ENCODE measurements at regions not wholly inside any gene's neighbourhood (a gene's known extent, or its start where the extent isn't known, plus 50 kb on each side); places are given as distances from the start of the nearest gene placed in this dataset.
A peak's percentile ranks its signal among the peaks of the same experiment; 100 is the strongest.
"Not testable (repeated sequence)": the region's sequence is repeated elsewhere in the genome, so short reads cannot be mapped to it uniquely, and the experiment has no call there.

DNA sequence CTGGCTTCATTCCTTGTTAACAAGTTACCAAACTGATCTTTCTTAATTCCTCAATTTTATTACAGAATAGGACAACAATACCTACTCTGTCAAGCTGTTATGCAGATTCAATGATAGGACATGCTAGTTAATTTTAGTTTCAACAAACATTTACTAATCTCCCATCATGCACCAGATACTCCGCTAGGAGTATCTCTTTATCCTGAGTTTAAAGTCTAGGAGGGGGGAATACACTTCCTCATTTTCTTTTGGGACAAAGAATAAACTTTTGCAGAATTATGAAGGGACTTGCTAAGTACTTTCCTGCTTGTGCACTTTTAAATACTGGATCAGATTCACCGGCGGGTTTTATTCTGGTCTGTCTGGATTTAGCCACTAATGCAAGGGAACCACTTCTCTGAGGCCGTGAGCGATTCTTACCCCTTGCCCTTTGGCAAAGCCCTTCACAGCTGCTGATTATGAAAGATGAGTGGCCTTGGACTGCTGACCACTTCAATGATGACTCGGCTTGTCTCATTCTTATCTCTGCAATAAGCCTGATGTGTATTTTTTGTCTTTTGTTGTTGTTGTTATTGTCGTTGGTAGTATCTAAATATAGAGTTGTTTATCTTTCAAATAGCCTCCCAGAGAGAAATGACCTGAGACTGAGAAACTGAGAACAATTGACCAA lies 73.9 kb downstream of the RMI1 start:
- DNase-seq = no peak

DNA sequence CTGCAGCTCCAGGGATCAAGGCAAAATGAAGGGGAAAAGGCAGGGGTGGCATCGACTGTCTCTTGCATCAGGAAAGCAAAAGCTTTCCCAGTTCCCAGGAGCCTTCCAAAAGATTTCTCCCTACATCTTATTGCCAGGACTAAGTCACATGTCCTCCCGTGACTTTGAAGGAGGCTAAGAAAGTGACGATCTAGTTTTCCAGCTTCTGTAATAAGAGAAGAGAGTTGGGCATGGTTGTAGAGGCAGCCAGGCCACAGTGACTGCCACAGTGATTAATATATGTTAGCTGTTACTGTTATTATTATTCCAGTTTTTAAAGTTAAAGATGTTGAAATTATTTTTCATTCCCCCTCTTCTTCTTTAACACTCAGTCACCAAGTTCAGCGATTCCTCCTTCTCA lies 77.1 kb downstream of the RMI1 start:
- DNase-seq = no peak

DNA sequence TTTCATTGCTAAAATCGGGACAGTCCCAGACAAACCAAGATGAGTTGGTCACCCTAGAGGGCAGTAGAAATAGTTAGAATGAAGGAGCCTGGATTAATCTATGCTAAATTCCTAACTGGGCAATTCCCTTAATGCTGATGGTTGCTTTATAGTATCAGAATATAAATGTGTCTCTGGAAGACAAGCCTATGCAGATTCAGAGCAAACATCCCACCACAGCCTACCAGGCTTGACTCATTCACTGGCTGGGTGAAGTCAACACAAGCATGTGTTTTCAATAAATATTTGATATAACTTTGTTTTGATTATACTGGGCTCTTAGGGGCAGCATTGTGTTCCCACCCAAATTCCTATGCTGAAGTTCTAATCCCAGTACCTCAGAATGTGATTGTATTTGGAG lies 79.3 kb downstream of the RMI1 start:
- DNase-seq = no peak

DNA sequence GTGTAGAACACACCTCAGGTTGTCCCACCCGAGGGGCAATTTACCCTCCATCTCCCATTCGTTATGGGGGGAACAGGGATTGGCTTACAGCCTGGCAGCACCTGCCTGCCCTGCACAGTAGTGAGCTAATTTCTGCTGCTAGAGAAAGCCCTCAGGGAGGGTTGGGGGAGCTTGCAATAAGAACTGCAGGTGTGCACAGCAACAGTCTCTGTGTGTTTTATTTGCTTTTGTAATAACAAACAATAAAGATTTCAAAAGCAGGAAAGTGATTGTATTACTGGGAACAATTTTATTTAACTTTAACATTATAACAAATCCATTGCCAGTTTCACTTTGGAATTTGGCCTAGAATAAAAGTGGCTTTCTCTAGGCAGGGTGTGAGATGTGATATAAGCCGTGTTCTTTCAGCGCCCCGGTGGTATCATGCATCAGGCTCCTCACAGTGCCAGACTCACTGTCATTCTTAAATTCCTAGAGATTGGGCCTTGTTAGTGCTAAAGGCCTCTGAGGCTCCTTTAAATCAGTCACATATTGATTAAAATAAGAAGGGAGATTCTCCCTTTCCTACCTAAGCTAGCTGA lies 81.1 kb downstream of the RMI1 start:
- DNase-seq = no peak

DNA sequence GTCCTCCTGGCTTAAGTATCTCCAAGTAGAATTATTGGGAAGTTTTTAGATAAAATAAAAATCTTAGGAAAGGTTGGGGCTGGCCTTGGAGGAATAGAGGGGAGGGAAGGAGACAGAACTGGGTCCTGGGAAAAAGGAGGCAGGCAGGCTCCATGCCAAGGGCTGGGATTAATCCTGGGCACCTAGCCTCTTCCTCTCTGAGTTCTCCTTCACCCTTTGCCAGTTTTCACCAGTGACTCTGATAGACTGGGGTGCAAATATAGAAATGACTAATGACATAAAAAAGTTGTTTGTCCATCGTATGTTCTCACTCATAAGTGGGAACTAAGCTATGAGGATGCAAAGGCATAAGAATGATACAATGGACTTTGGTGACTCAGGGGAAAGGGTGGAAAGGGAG lies 81.9 kb downstream of the RMI1 start:
- no peak for DNase-seq

DNA sequence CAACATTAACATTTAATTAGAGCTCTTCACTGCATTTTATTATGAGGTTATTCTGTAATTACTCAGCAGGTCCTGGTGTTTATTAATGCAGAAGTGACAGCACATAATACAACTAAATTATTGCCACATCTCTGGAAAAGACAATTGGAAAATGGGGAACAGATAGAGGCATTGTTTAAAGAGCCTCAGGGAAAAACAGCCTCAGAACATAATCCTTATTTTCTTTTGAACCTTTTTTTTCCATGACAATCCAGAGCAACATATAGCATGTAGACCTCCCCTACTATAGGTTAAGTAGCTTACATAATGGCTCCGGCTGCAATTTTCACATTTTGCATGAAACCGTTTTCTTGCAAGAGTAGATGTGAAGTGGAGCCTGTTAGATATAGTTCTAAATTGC lies 87.2 kb downstream of the RMI1 start:
- DNase-seq = no peak

DNA sequence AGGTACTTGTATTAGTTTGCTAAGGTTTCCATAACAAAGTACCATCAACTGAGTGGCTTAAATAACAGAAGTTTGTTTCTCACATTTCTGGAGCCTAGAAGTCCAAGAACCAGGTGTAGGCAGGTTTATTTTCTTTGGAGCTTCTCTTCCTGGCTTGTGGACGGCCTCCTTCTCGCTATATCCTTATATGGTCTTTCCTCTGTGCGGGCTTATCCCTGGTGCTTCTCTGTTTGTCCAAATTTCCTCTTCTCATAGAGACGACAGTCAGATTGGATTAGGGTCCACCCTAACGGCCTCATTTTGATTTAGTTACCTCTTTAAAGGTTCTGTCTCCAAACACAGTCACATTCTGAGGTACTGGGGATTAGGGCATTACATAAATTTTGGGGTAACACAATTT lies 88.3 kb downstream of the RMI1 start:
- no peak for DNase-seq

DNA sequence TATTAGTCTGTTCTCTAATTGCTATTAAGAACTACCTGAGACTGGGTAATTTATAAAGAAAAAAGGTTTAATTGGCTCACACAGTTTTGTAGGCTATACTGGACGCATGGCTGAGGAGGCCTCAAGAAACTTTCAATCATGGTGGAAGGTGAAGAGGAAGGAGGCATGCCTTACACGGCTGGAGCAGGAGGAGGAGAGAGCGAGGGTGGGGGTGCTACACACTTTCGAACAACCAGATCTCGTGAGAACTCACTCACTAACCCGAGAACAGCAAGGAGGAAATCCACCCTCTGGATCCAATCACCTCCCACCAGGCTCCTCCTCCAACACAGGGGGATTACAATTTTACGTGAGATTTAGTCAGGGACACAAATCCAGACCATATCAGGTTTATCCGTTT lies 90.0 kb downstream of the RMI1 start:
- no peak for DNase-seq

DNA sequence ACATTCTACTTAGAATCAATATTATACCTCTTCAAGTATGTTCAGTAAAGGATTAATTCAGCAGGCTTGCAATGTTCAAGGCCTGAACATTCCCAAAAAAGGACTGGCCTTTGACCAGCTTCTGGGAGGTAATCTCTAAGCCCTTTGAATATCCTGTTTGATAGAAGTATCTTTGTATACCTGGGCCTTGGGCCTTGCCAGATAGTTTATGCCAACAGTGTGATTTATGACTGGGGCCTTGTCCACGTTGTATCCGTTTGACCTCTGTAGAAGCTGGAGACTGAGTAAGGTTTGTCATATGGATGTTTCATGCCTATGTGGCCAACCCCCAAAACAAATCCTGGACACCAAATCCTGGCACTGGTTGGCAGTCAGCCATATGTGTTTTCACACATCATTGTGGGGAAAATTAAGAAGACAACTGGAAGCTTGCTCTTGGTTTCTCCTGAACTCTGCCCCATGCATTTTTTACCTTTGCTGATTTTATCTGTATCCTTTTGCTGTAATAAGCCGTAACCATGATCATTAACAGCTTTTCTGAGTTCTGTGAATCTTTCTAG lies 92.1 kb downstream of the RMI1 start:
- DNase-seq = no peak

DNA sequence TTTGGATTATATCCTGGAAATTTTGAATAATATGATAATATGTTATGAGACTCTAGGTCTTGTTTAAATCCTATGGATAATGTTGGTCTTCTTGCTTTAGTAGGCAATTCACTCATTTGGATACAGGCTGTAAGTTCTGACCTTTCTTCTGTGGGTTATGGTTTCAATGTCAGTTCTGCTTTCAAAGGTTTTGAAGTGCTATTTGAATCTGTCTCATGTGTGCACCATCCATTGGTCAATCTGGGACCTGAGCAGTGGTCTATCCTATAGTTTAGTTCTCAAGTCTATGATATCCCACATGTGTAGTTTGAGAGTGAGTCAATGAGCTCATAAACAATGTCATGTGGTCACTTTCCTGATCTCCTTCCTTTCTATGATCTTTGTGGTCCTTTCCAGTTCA lies 94.4 kb downstream of the RMI1 start:
- DNase-seq = no peak

DNA sequence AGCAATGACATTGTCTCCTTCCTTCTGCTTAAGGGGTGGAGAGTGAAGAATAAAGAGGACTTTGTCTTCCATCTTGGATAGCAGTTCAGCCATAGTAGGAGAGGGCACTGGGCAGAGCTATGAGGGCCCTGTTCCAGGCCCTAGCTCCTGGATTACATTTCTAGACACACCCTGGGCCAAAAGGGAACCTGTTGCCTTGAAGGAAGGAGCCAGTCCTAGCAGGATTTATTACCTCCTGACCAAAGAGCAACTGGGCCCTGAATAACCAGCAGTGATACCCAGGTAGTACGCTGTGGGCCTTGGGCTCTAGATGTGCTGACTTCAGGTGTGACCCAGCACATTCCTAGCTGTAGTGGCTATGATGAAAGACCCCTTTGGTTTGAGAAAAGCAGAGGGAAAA lies 95.8 kb downstream of the RMI1 start:
- no peak for DNase-seq

DNA sequence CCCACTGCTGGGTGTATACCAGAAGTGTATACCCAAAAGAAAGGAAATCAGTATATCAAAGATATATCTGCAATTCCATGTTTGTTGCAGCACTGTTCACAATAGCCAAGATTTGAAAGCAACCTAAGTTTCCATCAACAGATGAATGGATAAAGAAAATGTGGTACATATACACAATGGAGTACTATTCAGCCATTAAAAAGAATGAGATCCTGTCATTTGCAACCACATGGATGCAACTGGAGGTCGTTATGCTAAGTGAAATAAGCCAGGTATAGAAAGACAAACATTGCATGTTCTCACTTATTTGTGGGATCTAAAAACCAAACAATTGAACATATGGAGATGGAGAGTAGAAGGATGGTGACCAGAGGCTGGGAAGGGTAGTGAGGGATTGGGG lies 97.2 kb downstream of the RMI1 start:
- DNase-seq = not testable (repeated sequence)

DNA sequence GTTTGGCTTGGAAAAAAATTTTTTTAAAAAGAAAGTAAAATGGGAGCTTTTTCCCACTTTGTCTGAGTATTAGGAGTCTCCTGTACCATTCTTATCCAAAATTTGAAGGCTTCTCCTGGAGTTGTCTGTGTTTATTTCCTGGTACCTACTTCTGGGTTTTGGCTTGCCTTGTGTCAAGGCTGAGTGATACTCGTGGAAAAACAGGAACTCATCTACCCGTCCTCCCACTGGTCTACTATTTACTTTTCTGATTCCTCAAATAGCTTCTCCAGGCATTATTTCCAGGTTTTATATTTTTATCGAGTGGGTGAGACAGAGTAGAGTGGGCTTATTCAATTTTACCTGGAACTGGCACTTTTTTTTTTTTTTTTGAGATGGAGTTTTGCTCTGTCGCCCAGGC lies 99.4 kb downstream of the RMI1 start:
- DNase-seq = no peak

DNA sequence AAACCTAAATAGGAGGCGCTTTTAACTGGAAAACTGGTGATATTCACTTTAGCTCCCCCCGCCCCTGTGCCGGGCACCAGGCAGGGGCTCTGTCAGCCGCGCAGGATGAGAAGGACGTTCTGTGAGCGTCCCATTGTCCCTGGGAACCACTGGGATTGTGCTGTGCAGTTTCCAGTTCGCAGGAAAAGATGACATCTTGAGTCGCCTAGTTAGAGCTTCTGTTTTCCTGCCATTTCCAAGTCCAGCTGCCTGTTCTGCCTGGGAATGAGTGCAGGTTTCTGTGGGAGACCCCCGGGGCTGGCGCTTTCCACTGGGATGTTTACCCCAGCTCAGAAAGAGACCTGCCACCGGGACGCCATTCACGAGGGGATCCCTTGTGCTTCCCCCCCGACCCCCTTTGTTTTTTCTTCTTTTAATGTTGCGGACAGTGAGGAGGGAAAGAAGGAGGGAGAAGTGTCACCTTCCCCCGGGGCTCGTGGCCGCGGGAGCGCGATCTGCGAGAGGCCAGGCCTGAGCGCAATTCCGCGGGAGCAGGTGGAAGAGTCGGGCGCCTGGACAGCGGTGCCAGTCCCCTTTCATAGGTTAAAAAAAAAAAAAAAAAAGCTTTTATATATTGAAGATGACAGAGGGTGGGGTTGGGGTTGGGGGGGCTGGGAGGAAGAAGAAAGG lies 121.5 kb downstream of the RMI1 start:
- DNase-seq = no peak

DNA sequence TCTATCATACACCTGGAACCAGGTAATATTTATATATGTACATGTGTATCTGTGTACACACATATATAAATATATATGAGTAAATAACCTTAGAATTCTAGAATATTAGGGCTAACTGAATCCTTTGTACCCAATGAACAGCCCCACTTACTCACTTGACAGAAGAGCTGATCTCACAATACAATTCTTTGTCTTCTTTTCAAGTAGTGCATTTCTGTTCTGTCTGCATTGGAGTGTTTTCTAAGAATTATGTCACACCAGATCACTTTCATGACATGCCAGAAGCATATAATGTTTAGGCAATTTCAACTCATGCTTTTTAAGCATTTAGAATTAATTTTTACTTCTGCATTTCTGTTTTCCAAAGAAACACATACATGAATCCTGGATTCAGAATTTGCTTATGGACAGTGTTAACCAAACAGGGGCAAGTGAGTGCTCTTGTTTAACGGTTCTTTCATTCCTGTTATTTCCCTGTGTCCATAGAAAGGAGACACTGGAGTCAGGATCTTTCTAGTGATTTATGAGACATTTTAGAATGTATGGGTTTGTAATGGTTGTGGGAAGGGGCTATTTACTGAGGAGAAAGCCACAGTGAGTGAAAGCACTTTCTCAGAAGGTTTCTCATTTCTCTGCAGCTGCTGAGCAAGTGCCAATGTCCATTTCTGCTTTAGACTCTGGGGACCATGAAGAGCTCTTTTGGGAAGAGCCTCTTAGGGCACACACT lies 123.2 kb downstream of the RMI1 start:
- DNase-seq = no peak

DNA sequence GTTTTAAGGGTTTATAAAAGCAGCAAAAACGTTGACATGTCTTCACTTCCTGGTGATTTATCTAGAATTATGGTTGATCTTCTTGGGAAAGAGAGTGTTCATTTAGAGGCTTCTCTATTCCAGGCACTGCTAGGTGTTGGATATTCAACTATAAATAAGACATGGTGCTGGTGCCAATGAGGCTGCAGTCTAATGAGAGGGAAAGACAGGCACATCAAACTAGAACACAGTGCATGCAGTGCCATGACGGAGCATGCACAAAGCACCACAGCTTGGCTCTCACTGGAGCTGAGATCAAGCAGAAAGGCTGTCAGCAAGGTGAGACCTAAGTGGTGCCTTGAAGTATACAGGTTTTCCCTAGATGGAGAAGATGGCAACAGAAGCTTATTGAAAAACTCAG lies 126.5 kb downstream of the RMI1 start:
- no peak for DNase-seq

DNA sequence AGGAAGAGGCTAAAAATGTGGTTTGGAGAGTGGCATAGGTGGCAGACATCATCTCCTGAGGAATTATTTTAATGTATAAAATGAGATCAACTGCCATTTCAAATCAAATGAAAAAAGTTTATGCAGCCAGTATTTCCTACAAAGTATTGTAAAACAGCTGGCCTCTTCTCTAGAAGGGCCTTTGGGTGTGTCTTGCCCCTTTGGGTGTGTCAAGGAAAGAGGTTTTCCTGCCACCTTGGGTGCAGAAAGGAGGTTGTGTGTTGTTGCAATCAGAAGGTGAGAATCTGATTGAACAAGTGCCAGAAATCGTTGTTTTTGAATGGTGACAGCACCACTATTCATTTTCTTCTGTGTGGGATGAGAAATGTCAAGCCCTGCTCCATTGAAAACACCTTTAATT lies 127.4 kb downstream of the RMI1 start:
- no peak for DNase-seq

DNA sequence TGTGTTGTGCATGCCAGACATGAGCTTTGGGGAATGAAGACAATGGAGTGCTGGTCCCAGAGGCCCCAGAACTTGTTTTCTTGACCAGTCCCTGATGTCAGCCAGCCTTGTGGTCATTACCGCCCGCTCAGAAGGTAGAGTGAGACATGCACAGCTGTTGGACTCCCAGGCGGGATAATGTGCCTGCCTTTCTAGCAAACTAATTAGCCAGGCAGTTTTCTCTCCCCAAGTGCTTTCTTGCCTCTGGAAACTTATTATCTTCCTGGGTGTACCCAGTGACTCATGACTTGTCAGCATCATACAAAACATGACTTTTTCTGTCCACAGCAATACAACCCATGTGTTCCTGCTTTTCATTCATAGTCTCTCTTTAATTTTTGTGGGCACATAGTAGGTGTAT lies 131.1 kb downstream of the RMI1 start:
- peak; percentile 13 for DNase-seq

DNA sequence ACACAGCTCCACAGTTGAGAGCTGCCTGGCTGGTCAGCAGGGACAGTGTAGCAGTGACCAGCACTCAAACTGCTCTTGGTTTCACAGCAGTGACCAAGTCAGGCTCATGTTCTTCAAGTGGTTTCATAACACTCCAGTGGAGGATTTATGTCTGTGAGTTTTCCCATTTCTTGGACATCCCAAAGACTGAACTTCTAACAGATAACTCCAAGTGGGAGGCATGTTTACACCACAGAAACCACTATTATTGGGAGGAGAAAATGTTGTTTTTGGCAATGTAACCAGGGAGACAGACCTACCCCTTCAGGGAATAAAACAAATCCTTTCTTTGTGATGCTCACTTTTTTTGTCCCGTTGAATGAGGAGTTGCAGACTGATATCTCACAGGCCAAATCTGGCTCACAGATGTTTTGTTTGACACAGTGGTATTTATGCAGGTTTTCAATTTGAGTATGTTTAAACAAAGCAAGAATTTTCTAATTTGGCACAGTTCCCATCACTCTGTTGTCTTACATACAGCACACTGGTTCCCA lies 141.5 kb downstream of the RMI1 start:
- DNase-seq = peak; percentile 27

DNA sequence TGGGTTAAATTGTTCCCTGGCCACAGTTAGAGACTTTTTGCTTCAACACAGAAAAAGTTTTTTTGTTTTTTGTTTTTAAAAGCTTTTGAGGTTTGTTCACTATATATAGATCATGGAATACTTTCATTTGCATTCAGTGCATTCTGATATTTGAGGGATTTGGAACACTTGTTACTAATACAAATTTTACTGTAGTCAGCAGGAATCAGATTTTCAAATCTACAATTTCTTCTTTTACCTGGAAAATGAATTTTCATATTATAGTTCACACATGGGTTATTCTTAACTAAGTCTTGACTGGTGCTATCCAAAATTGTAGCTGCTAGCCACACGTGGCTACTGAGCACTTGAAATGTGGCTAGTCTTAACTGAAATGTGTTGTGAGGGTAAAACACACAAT lies 142.0 kb downstream of the RMI1 start:
- DNase-seq = no peak

DNA sequence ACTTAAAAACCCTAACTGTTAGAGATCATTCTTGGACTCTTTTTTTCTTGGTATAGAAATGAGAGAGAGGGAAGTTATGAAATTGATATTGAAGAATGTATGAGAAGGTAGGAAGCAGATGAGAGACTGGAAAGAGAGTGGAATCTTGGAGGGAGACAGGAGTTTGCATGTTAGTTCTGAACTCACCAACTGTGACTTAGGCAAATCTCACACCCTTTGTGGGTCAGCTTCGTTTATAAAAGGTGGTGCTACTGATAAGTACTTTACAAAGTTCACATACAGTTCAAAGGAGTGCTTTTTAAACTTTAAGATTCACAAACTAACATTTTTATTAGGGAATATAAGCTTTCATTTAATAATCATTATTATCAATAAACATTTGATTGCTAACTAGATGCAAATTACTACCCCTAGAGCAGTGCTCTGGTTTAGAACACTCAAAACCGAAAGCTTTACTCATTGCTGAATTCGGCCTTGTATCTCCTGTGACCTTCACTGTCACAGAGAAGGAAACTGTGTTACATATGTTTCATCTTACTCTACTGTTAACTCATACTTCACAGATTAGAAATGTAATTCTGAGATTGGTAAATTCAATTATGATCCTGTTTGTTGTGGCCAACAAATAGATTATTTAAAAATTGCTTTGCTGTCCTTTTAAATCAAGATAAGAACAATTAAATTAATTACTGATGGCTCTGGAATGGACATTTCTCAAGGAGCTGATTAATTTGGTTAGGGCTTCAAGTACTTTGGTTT lies 143.2 kb downstream of the RMI1 start:
- no peak for DNase-seq

DNA sequence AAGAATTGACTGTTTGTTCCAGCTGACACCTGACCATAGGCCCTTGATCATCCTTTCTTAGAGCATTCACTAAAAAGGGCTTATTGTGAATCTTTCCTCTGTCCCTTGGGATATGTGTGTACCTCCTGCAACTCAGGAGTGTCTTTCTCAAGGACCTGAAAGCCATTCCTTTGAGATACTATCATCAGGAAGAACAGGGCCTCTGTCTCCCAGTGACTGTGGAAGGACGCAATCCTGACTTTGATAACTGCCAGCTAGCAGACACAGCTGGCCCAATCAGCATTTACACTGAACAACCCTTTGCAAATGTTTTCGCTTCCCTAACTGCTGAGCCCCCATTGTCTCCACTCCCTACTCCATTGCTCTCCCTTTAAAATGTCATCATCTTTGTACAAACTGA lies 144.4 kb downstream of the RMI1 start:
- DNase-seq = no peak

DNA sequence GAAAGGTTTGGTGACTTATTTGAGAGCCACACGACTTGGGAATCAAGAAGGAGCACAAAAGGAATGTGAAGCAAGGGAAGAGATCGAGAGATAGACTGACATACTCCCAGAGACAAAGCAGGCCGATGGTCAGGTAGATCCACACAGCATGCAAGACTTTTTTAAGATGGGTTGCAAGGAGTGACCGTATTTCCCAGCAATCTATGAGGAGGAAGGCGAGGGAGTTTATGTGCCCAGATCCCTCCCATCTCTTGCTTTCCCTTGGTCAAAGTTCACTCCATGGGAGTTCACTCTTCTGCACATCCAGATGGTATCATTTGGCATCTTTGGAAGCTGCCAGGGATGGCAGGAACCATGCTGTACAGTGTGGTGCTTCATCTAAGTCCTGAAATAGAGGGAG lies 148.9 kb downstream of the RMI1 start:
- DNase-seq = no peak
